ENCODE measurements at regions not wholly inside any gene's neighbourhood (a gene's known extent, or its start where the extent isn't known, plus 50 kb on each side); places are given as distances from the start of the nearest gene placed in this dataset.

DNA sequence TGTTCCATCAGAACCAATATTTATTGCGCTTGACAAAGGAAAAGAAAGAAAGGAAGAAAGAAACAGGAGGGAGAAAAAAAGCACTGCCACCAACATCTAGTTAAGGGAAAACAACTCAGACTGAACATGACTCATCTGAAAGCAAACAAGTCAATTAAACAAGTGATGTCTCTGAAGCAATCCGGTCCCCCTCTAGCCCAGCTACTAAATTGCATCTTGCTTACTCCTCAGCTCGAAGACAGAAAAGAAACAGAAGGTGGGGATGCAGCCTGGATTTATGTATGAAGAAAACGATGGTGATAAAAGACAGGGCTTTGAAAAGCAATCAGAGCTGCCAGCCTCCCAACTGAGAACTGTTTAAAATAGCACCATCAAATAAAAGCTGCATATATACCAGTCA lies 188.2 kb downstream of the OMA1 start:
- TF ChIP-seq POLR2A (IDR thresholded peaks at IDR 0.05) = no peak
- TF ChIP-seq, protein P1, sequence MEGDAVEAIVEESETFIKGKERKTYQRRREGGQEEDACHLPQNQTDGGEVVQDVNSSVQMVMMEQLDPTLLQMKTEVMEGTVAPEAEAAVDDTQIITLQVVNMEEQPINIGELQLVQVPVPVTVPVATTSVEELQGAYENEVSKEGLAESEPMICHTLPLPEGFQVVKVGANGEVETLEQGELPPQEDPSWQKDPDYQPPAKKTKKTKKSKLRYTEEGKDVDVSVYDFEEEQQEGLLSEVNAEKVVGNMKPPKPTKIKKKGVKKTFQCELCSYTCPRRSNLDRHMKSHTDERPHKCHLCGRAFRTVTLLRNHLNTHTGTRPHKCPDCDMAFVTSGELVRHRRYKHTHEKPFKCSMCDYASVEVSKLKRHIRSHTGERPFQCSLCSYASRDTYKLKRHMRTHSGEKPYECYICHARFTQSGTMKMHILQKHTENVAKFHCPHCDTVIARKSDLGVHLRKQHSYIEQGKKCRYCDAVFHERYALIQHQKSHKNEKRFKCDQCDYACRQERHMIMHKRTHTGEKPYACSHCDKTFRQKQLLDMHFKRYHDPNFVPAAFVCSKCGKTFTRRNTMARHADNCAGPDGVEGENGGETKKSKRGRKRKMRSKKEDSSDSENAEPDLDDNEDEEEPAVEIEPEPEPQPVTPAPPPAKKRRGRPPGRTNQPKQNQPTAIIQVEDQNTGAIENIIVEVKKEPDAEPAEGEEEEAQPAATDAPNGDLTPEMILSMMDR (IDR thresholded peaks at IDR 0.05) = no peak
